ENCODE measurements at regions not wholly inside any gene's neighbourhood (a gene's known extent, or its start where the extent isn't known, plus 50 kb on each side); places are given as distances from the start of the nearest gene placed in this dataset.
A peak's percentile ranks its signal among the peaks of the same experiment; 100 is the strongest.

GRCh38 chr6:20028143-20028542 is 184.1 kb downstream of the MBOAT1 start:
- DNase-seq, result no peak

DNA sequence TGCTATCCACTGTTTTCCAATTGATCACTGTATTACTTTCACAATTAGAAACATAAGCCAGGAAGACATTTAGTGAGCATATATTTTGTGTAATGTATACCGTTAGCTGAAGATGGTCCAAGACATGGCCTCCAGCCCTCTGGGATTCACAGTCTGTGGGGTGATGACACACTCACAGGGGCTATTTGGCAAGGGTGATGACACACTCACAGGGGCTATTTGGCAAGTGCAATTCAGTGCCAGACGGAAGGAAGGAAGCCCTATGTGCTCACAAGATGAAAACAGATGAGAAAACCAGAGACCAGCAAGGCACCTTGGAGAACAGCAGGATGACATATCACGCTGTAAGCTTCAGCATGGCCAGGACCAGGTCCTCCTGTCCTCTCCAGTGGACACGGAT is 183.7 kb downstream of the MBOAT1 start:
- no peak for DNase-seq

GRCh38 chr6:20029979-20030378 is 182.3 kb downstream of the MBOAT1 start:
- no peak for DNase-seq

DNA sequence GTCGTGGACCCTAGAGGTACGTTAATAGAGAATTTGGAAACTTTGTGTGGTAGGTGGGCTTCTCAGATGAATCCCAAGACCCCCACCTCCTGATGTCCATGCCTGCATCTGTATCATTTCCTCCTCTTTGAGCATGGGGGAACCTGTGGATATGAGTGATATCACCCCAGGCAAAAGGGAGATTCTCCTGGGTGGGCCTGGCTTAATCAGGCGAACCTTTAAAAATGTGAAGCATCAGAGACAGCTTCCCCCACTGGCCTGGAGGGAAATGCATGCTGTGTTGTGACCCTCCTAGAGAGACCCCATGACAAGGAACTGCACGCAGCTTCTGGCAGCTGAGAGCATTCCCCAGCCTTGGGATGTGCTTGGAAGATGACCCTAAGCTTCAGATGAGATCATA is 180.9 kb downstream of the MBOAT1 start:
- no peak for DNase-seq

DNA sequence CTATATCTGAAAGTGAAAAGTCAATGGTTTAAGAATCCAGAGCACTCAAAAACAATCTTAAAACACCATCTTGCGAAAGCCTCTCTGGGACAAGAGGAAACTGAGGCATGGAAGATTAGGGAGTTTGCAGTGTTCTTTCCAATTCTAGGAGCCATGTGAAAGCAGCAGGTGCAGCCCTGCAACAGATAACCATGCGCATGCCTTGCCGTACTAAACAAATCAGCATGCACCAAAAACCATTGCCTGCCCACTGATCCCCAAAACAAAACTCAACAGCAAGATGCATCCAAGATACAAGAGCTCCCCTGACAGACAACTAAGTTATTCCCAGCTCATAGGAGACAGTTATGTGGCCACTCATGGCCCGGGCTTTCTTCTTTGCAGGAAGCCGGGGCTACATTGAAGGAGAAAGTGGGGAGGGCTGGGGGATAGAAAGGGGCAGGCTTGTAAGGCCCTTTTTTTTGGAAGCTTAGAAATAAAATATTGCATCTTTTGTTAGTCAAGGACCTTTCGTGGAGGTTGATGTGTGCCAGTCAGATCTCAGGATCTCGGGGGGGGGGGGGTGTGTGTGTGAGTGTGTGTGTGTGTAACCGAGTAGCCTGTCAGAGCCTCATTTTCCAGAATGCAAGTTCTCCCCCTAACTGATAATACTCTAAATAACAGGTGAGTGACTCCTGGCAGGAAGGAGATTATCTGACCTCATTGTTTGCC is 178.4 kb downstream of the MBOAT1 start:
- no peak for DNase-seq

DNA sequence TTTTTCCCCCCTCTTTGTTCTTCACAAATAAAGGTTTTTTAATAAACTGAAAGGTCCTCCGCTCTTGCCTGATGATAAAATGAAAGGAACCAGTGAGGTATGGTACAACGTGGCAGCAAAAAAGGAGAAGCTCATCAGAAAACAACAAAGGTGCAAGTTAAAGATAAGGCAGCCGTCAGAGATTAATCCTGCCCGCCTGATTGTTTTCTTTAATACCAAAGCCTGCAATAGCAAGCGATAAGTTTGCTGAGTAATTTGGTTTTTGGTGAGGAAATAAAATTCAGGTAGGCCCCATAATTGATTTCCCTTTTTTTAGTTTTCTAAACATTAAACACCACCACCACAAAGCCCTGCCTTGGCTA is 177.9 kb downstream of the MBOAT1 start:
- no peak for DNase-seq

- DNase-seq, result no peak
These were observed 176.1 kb downstream of the MBOAT1 start for GRCh38 chr6:20036141-20036677.

DNA sequence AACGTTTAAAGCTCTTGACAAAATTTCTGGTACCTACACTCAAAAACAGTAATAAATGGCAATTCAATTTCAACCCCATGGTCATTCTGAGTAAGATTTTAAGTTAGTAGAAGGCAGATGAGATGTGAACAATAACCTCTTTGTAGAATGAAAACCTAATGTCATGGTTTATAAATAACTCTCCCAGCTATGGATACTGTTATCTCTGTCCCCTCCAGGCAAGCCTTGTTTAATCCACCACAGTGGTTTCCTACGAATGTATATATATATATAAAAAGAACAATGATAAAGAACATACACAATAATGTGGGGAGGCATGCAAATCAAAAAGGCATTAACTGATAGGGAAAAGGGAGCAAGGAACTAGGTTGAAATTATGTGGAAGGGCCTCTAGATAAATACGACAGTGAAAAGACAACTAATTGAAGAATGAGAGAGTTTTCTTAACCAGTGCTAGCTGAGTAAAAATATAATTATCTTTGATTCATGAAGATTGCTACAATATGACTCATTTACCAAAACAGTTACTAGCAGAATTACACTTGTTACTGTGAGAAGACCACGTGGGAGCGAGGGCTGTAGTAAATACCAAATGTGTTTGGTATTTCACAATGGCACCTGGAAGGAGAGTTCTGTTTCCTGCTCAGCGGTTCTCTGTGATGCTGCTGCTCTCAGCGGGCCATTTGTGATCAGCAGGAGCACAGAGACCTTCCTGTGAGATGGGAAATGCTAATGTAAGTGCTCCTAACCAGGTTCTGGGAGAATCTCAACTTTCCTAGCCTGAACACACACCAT is 173.7 kb downstream of the MBOAT1 start:
- DNase-seq, result peak; percentile 30

DNA sequence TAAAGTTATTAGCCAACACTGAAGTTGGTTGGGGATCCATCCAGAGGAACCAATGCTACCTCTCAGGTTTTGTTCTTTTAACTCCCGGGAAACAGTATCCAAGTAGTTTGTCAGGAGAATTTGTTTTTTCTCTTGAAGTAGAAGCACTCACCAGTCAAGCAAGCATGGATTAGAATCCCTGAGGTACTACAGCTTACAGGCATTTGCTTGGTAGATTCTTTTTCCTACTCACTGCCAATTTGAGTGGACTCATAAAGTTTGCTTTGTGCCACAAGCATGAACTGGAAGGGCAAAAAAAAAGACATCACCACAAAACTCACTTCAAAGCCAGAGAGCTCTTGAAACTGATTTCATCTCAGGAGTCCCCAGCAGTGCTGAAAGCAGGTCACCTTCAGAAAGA is 167.4 kb downstream of the MBOAT1 start:
- no peak for DNase-seq
